Mesendoderm (in vitro differentiated cells): ENCODE measurements at regions not wholly inside any gene's neighbourhood (a gene's known extent, or its start where the extent isn't known, plus 50 kb on each side); places are given as distances from the start of the nearest gene placed in this dataset.

Experiments
- DNase-seq: peaks from one replicate; pipeline ENCODE4 v3.0.0; 2013
- H2AK5ac ChIP-seq: 2 replicates; pipeline ENCODE4 v1.6.1; 2013; ENCODE audit warnings: low read length, inconsistent platforms
- H2BK120ac ChIP-seq: 2 replicates; pipeline ENCODE4 v1.6.1; 2013; ENCODE audit warnings: low read depth, mild to moderate bottlenecking, low read length, moderate library complexity, mixed read lengths
- H2BK15ac ChIP-seq: replicated peaks from 2 replicates; pipeline ENCODE4 v1.6.1; 2013; ENCODE audit warnings: low read depth, mild to moderate bottlenecking, moderate library complexity
- H2BK5ac ChIP-seq: 2 replicates; pipeline ENCODE4 v1.6.1; 2013; ENCODE audit warnings: low read length, inconsistent platforms
- H3K18ac ChIP-seq: 2 replicates; pipeline ENCODE4 v1.6.1; 2013; ENCODE audit warnings: mild to moderate bottlenecking, low read length, mixed read lengths
- H3K23ac ChIP-seq: one replicate; pipeline ENCODE4 v1.6.1; 2013; ENCODE audit warnings: low read length
- H3K27ac ChIP-seq: 2 replicates; pipeline ENCODE4 v1.5.1; 2013; ENCODE audit warnings: low read depth, mild to moderate bottlenecking, inconsistent platforms, low read length, moderate library complexity
- H3K27me3 ChIP-seq: 2 replicates; pipeline ENCODE4 v1.6.1; 2013; ENCODE audit warnings: low read length, control low read depth, mild to moderate bottlenecking, inconsistent platforms; ENCODE audit not compliant: insufficient read depth, poor library complexity
- H3K36me3 ChIP-seq: 2 replicates; pipeline ENCODE4 v1.6.1; 2013; ENCODE audit warnings: low read length, inconsistent platforms; ENCODE audit not compliant: control insufficient read depth, insufficient read depth
- H3K4ac ChIP-seq: one replicate; pipeline ENCODE4 v1.6.1; 2013; ENCODE audit warnings: low read depth, mild to moderate bottlenecking, low read length, moderate library complexity
- H3K4me1 ChIP-seq: 2 replicates; pipeline ENCODE4 v1.6.1; 2013; ENCODE audit warnings: low read depth, low read length, inconsistent platforms; ENCODE audit not compliant: control insufficient read depth
- H3K4me2 ChIP-seq: 2 replicates; pipeline ENCODE4 v1.6.1; 2013; ENCODE audit warnings: low read length
- H3K4me3 ChIP-seq: 2 replicates; pipeline ENCODE4 v1.5.1; 2013; ENCODE audit warnings: mild to moderate bottlenecking, low read length
- H3K56ac ChIP-seq: one replicate; pipeline ENCODE4 v1.6.1; 2013; ENCODE audit warnings: low read length
- H3K79me1 ChIP-seq: 2 replicates; pipeline ENCODE4 v1.6.1; 2013; ENCODE audit warnings: low read length, inconsistent platforms
- H3K79me2 ChIP-seq: 2 replicates; pipeline ENCODE4 v1.6.1; 2013; ENCODE audit warnings: mild to moderate bottlenecking, low read length; ENCODE audit not compliant: control insufficient read depth, insufficient read depth
- H3K9ac ChIP-seq: 2 replicates; pipeline ENCODE4 v1.6.1; 2013; ENCODE audit warnings: low read length, inconsistent platforms
- H4K5ac ChIP-seq: one replicate; pipeline ENCODE4 v1.6.1; 2013; ENCODE audit warnings: low read length
- H4K8ac ChIP-seq: one replicate; pipeline ENCODE4 v1.6.1; 2013; ENCODE audit warnings: low read depth, mild to moderate bottlenecking, control low read depth, low read length, moderate library complexity
- WGBS: extraction: QIAGEN DNeasy Blood & Tissue Kit; methylation state at CpG from one replicate; pipeline ENCODE4 v1.1.7; 2013; ENCODE audit warnings: low lambda C conversion rate, missing lambda C conversion rate; ENCODE audit not compliant: insufficient coverage; ENCODE audit errors: extremely low coverage; 5-methylcytosine and 5-hydroxymethylcytosine counted together

DNA sequence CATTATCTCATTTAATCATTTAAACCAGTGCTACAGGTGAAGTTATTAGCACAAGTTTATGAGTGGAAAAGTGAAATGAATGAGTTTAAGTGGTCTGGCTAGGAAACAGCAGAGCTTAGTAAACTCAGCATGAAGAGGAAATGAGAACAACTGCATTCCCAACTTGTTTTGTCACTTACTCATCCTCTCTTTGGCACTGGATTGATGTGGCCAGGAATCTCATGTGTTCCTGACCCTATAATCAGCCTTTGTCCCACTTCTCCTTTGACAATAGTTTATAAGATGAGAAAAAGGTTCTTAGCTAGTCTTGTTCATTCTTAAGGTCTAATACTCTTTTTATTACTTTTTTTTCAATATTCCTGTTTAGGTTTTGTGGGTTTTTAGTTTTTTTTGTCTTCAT lies 559.2 kb upstream of the TLE4 start:
- Histone ChIP-seq H2BK15ac (no peak overlapping the region), H3K27ac (no peak overlapping the region), H3K18ac (no peak overlapping the region), H3K79me2 (no peaks in the 10 kb centered on the region), H3K27me3 (no peaks in the 10 kb centered on the region), H2BK5ac (no peak overlapping the region), H3K4me3 (no peak overlapping the region), H2BK120ac (no peak overlapping the region), H3K23ac (no peak overlapping the region), H3K56ac (no peak overlapping the region), H3K9ac (no peak overlapping the region), H4K8ac (no peak overlapping the region), H3K4ac (no peak overlapping the region), H3K4me2 (no peak overlapping the region), H2AK5ac (no peak overlapping the region), H4K5ac (no peak overlapping the region), H3K36me3 (no peaks in the 10 kb centered on the region), H3K4me1 (no peaks in the 10 kb centered on the region), H3K79me1 (no peaks in the 10 kb centered on the region)
- DNase-seq: peak; percentile 46

DNA sequence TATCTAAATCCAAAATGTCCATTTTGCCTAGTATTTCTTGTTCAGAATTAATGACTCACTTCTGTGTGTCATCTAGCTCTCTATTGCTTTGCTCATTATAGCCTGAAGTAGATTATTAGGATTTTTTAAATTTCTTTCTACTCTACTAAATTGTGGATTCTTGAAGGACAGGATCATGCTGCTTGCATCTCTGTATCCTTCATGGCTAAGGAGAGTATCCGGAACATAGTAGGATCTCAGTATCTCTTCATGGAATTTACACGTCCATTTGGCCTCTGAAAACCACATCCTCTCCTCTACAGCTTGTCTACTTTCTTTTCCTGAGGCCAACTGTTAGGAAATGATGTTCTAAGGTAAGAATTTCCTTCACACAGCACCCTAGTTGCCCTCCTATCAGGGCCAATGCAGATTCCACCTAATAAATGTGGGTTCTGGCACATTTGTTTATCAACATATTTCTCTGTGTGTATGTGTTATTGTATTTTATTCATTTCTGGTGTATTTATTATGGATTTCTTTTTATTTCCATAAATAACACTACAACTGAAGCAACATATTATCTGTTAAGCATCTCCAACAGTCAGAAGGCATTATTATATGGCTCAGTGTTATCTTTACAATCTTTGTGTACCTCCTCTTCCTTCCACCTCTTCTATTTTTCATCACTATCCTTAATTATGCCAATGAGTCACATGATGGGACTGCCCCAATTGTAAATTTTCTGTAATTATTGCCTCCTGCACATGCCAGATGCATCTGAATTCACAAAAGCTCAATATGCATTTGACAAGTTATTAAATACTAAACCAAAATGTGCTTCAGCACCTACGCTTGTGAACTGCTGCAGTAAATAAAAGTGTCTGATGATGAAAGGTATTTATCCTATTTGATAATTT lies 557.8 kb upstream of the TLE4 start:
- Histone ChIP-seq H3K56ac (no peak overlapping the region), H3K79me2 (no peaks in the 10 kb centered on the region), H2AK5ac (no peak overlapping the region), H3K4me1 (no peaks in the 10 kb centered on the region), H3K4ac (no peak overlapping the region), H3K23ac (no peak overlapping the region), H2BK15ac (no peak overlapping the region), H2BK120ac (no peak overlapping the region), H3K79me1 (no peaks in the 10 kb centered on the region), H3K27ac (no peak overlapping the region), H3K27me3 (no peaks in the 10 kb centered on the region), H3K18ac (no peak overlapping the region), H3K4me3 (no peak overlapping the region), H3K9ac (no peak overlapping the region), H3K36me3 (no peaks in the 10 kb centered on the region), H3K4me2 (no peak overlapping the region), H4K5ac (no peak overlapping the region), H4K8ac (no peak overlapping the region), H2BK5ac (no peak overlapping the region)
- DNase-seq: no peak
- no CpG with 5 or more reads among the region's 3 CpGs for WGBS

DNA sequence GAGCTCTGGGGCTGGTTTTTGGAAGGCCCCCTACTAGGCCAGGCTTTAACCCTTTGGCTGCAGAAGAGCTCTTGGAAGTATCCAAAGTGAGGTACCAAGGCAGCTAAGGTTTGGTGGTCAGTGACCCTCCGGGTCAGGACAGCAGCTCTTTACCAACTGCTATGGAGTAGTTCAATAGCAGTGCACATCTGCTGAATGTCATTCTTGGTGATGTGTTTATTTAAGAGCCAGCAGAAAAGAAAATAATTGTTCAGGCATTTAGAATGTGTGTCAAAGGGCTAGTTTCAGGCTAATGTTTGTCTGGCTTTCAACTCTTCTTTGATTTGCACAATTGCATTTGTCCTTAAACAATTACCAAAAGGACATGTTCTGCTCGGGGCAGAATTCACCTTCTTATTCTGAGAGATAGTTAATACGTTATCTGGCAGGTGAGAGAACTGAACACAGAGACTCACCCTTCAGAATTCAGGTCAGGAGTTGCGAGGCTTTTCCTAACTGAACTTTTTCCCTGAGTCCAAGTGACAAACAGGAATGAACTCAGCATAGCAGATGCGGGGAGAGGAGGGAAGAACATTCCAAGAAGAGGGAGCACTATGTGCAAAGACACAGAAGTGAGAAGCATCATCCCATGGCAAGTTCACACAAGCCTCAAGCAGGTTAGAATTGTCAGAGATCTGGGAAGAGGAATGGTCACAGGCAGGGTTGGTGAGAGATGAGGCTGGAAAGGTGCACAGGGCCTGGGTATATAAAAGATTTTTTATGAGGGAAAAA lies 556.7 kb upstream of the TLE4 start:
- Histone ChIP-seq H3K56ac (no peak overlapping the region), H3K4me3 (no peak overlapping the region), H3K27ac (no peak overlapping the region), H3K4me2 (no peak overlapping the region), H3K23ac (no peak overlapping the region), H3K9ac (no peak overlapping the region), H3K36me3 (no peaks in the 10 kb centered on the region), H3K4ac (no peak overlapping the region), H2BK5ac (no peak overlapping the region), H3K79me2 (no peaks in the 10 kb centered on the region), H4K8ac (no peak overlapping the region), H2AK5ac (no peak overlapping the region), H3K27me3 (no peaks in the 10 kb centered on the region), H3K4me1 (no peaks in the 10 kb centered on the region), H2BK120ac (no peak overlapping the region), H3K18ac (peak overlapping the region; percentile 3), H2BK15ac (no peak overlapping the region), H3K79me1 (no peaks in the 10 kb centered on the region), H4K5ac (no peak overlapping the region)
- no peak for DNase-seq
- no CpG with 5 or more reads among the region's 5 CpGs for WGBS

DNA sequence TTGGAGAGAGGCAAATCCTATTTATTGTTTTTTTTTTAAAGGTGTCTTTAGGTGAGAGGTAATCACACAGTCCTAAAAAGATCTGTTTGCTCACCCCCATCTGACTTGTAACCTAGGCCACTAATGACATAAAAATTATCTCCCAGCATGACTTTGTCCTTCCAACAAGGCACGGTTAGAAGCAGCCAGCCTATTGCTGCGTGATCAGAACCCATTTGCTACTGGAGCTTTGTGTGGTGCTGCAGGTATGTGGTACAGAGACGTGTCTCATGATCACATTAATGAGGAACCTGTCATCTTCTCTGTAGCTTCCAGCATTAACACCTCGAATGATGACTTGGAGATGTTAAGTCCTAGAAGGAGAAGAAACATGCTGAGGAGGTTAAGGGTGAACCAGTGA lies 555.8 kb upstream of the TLE4 start:
- H4K5ac ChIP-seq: no peak overlapping the region
- no CpG with 5 or more reads among the region's 4 CpGs for WGBS
- H2BK5ac ChIP-seq: no peak overlapping the region
- H3K9ac ChIP-seq: no peak overlapping the region
- H2AK5ac ChIP-seq: no peak overlapping the region
- H3K36me3 ChIP-seq: no peaks in the 10 kb centered on the region
- no peak overlapping the region for H3K4me3 ChIP-seq
- H3K27ac ChIP-seq: no peak overlapping the region
- H3K4me2 ChIP-seq: no peak overlapping the region
- no peak overlapping the region for H3K18ac ChIP-seq
- H3K27me3 ChIP-seq: no peaks in the 10 kb centered on the region
- H2BK15ac ChIP-seq: no peak overlapping the region
- no peak overlapping the region for H3K23ac ChIP-seq
- no peak for DNase-seq
- no peak overlapping the region for H3K4ac ChIP-seq
- H3K56ac ChIP-seq: no peak overlapping the region
- H3K79me2 ChIP-seq: no peaks in the 10 kb centered on the region
- H2BK120ac ChIP-seq: no peak overlapping the region
- H3K79me1 ChIP-seq: no peaks in the 10 kb centered on the region
- no peak overlapping the region for H4K8ac ChIP-seq
- H3K4me1 ChIP-seq: no peaks in the 10 kb centered on the region

DNA sequence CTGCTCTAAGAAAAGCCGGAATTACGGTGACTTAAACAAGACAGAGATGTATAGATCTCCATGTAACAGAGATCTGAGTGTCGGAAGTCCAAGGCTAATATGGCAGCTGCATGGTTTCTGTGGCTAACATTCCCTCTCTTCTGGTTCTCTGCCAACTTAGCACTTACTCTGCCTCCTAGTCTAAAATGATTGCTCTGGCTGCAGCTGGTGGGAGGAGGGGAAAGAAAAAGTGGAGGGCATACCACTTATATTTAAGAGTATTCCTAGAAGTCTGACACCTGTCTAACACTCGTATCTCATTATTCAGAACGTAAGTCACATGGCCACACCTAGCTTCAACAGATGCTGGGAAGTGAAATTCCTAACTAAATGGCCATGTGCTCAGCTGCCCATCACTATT lies 551.5 kb upstream of the TLE4 start:
- no peak overlapping the region for H2BK5ac ChIP-seq
- H3K4ac ChIP-seq: no peak overlapping the region
- H3K27me3 ChIP-seq: no peaks in the 10 kb centered on the region
- H3K4me3 ChIP-seq: no peak overlapping the region
- DNase-seq: no peak
- no peak overlapping the region for H2BK15ac ChIP-seq
- H3K79me1 ChIP-seq: no peaks in the 10 kb centered on the region
- H3K4me2 ChIP-seq: no peak overlapping the region
- no CpG with 5 or more reads among the region's 5 CpGs for WGBS
- H3K56ac ChIP-seq: no peak overlapping the region
- H3K27ac ChIP-seq: no peak overlapping the region
- no peak overlapping the region for H4K8ac ChIP-seq
- H3K18ac ChIP-seq: no peak overlapping the region
- no peak overlapping the region for H3K9ac ChIP-seq
- H2BK120ac ChIP-seq: no peak overlapping the region
- H2AK5ac ChIP-seq: no peak overlapping the region
- no peaks in the 10 kb centered on the region for H3K4me1 ChIP-seq
- H3K79me2 ChIP-seq: no peaks in the 10 kb centered on the region
- H3K36me3 ChIP-seq: no peaks in the 10 kb centered on the region
- no peak overlapping the region for H3K23ac ChIP-seq
- H4K5ac ChIP-seq: no peak overlapping the region
